Epithelial cell of proximal tubule (primary cell): ENCODE measurements at regions not wholly inside any gene's neighbourhood (a gene's known extent, or its start where the extent isn't known, plus 50 kb on each side); places are given as distances from the start of the nearest gene placed in this dataset.

Experiments used
- DNase-seq: peaks from one replicate; pipeline ENCODE4 v3.0.0-alpha.2; 2011; ENCODE audit warnings: low read depth
- H3K4me3 ChIP-seq: 2 replicates; pipeline ENCODE4 v1.5.1; 2011; ENCODE audit warnings: low read depth, mild to moderate bottlenecking, low read length
- TF ChIP-seq, protein P1 (sequence below): conservative IDR thresholded peaks from 2 replicates; pipeline ENCODE4 v1.5.1; 2012; ENCODE audit warnings: low read depth, mild to moderate bottlenecking, low read length

DNA sequence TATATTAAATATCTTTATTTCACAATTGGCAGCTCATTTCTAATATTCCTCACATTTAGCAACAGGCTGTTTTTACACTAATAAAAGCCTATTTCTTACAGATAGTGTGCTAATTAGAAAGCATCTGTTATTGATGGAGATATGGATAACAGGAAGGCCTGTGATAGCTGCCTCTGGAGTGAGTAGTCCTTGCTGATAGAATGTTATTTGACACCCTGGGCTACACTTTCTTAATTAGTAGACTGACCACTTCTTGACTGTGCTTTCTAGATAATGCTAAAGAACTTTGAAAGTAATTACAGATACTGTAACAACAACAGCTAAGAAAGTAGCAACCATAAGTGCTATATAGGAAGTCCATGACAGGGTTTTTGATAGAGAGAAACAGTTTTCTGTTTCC, 554.3 kb downstream of the DIAPH3 start:
- no peak for DNase-seq
- no peak overlapping the region for H3K4me3 ChIP-seq
- TF ChIP-seq, protein P1, sequence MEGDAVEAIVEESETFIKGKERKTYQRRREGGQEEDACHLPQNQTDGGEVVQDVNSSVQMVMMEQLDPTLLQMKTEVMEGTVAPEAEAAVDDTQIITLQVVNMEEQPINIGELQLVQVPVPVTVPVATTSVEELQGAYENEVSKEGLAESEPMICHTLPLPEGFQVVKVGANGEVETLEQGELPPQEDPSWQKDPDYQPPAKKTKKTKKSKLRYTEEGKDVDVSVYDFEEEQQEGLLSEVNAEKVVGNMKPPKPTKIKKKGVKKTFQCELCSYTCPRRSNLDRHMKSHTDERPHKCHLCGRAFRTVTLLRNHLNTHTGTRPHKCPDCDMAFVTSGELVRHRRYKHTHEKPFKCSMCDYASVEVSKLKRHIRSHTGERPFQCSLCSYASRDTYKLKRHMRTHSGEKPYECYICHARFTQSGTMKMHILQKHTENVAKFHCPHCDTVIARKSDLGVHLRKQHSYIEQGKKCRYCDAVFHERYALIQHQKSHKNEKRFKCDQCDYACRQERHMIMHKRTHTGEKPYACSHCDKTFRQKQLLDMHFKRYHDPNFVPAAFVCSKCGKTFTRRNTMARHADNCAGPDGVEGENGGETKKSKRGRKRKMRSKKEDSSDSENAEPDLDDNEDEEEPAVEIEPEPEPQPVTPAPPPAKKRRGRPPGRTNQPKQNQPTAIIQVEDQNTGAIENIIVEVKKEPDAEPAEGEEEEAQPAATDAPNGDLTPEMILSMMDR = no peak
